ENCODE measurements at regions not wholly inside any gene's neighbourhood (a gene's known extent, or its start where the extent isn't known, plus 50 kb on each side); places are given as distances from the start of the nearest gene placed in this dataset.

- TF ChIP-seq CTCF (IDR thresholded peaks at IDR 0.05; ENCODE audit: low read depth, low read length, poor library complexity, severe bottlenecking) (no peak), EZH2phosphoT487 (IDR thresholded peaks at IDR 0.05; ENCODE audit: borderline replicate concordance, low read length) (no peak)
These were observed 57.7 kb upstream of the SMOX start for GRCh38 chr20:4090756-4091489.
